ENCODE measurements at regions not wholly inside any gene's neighbourhood (a gene's known extent, or its start where the extent isn't known, plus 50 kb on each side); places are given as distances from the start of the nearest gene placed in this dataset.

DNA sequence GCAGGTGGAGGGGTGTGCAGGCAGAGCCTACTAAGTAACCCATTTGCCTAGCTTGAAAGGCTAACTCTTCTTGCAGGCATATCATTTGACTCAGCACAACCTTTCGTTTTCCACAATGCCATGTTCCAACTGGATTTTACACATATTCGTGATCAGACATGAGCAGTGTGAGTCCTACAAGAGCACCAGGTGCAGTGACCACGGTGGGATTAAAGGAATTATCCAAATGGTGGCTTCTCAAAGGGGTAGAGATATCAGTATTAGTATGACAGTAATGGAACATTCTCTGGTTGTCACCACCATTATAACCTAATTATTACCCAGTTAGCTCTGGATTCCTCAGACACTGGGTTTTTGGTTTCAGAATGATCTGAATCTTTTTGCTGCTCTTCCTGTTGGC, 323.5 kb downstream of the LMO4 start:
- Histone ChIP-seq H3K4me3 (ENCODE audit: low read length) (no peak overlapping the region), H3K27me3 (ENCODE audit: control insufficient read depth in 1 of 2, insufficient read depth in 2 of 2, low read length in 2 of 2) (no peaks in the 10 kb centered on the region), H3K4me1 (ENCODE audit: insufficient read depth, low read length) (no peaks in the 10 kb centered on the region), H3K9me3 (ENCODE audit: control insufficient read depth in 1 of 2, insufficient read depth in 1 of 2, low read length in 2 of 2) (no peaks in the 10 kb centered on the region), H3K27ac (ENCODE audit: low read depth in 1 of 2, low read length in 2 of 2) (no peak overlapping the region), H3K36me3 (ENCODE audit: insufficient read depth, low read length) (no peaks in the 10 kb centered on the region)
- ATAC-seq (ENCODE audit: poor library complexity), result no peak
- no peak for DNase-seq
- Mint-ChIP-seq H3K4me1 (ENCODE audit: low read depth) (no peaks in the 10 kb centered on the region), H3K36me3 (ENCODE audit: low read depth) (no peaks in the 10 kb centered on the region), H3K4me3 (no peak overlapping the region), H3K9me3 (no peaks in the 10 kb centered on the region), H3K27me3 (no peaks in the 10 kb centered on the region), H3K27ac (no peak overlapping the region)
- ChIA-PET POLR2A (no interaction called here), CTCF (no interaction called here)
- TF ChIP-seq, protein P1, sequence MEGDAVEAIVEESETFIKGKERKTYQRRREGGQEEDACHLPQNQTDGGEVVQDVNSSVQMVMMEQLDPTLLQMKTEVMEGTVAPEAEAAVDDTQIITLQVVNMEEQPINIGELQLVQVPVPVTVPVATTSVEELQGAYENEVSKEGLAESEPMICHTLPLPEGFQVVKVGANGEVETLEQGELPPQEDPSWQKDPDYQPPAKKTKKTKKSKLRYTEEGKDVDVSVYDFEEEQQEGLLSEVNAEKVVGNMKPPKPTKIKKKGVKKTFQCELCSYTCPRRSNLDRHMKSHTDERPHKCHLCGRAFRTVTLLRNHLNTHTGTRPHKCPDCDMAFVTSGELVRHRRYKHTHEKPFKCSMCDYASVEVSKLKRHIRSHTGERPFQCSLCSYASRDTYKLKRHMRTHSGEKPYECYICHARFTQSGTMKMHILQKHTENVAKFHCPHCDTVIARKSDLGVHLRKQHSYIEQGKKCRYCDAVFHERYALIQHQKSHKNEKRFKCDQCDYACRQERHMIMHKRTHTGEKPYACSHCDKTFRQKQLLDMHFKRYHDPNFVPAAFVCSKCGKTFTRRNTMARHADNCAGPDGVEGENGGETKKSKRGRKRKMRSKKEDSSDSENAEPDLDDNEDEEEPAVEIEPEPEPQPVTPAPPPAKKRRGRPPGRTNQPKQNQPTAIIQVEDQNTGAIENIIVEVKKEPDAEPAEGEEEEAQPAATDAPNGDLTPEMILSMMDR (IDR thresholded peaks at IDR 0.05), result no peak
- intact Hi-C loops (cut with DNase I, micrococcal nuclease), result no loop called here

DNA sequence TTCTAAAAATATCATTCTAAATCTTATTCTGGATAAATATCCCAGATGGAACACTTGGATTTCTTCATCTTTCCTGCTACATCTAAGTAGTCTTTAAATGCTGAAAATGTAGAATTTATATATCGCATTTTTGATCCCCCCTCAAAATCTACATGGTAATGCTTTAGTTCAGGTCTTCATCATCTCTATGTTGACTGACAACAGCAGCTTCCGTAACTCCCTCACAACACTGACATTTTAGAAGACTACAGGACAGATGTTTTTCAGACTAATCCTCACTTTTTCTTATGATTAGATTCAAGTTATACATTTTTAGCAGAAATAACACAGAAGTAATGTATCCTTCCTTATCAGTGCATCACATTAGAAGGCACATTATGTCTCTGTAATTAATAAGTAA, 336.5 kb downstream of the LMO4 start:
- Histone ChIP-seq H3K4me3 (ENCODE audit: low read length) (no peak overlapping the region), H3K36me3 (ENCODE audit: insufficient read depth, low read length) (no peaks in the 10 kb centered on the region), H3K27me3 (ENCODE audit: control insufficient read depth in 1 of 2, insufficient read depth in 2 of 2, low read length in 2 of 2) (peaks cover 0 to 3% of the 10 kb centered on the region in 2 experiments), H3K27ac (ENCODE audit: low read depth in 1 of 2, low read length in 2 of 2) (no peak overlapping the region), H3K9me3 (ENCODE audit: control insufficient read depth in 1 of 2, insufficient read depth in 1 of 2, low read length in 2 of 2) (peaks cover 0 to 4% of the 10 kb centered on the region in 2 experiments), H3K4me1 (ENCODE audit: insufficient read depth, low read length) (no peaks in the 10 kb centered on the region)
- Mint-ChIP-seq H3K27me3 (peaks cover 5% of the 10 kb centered on the region), H3K27ac (no peak overlapping the region), H3K36me3 (ENCODE audit: low read depth) (no peaks in the 10 kb centered on the region), H3K4me3 (no peak overlapping the region), H3K9me3 (peaks cover 4% of the 10 kb centered on the region), H3K4me1 (ENCODE audit: low read depth) (no peaks in the 10 kb centered on the region)
- ChIA-PET CTCF (no interaction called here), POLR2A (no interaction called here)
- TF ChIP-seq, protein P1 (IDR thresholded peaks at IDR 0.05), result no peak
- intact Hi-C loops (cut with DNase I, micrococcal nuclease), result no loop called here
- ATAC-seq (ENCODE audit: poor library complexity) (no peak), DNase-seq (no peak)

DNA sequence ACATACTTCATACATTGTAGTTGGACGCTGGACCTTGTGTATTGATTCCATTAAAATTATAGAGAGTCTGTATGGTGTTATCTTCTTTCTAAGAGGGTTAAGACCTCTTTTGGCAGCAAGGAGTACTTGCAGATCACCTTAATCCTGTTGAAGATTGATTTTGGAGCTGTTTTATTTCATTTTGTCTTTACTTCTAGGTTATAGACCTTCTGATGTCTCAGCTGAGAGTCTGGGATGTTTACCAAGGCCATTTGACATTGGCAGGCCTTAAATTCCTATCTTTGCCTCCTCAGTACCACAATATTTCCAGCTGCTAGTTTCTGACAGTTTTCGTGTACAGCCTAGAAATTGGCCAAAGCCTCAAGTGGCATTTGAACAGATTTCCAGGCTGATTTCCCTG, 338.0 kb downstream of the LMO4 start:
- no peak overlapping the region for H3K4me3 Mint-ChIP-seq
- DNase-seq, result no peak
- POLR2A ChIA-PET, result no interaction called here
- ATAC-seq (ENCODE audit: poor library complexity), result no peak
- no peaks in the 10 kb centered on the region for H3K4me1 Mint-ChIP-seq (ENCODE audit: low read depth)
- H3K4me3 ChIP-seq (ENCODE audit: low read length), result no peak overlapping the region
- H3K27ac Mint-ChIP-seq, result no peak overlapping the region
- no peaks in the 10 kb centered on the region for H3K4me1 ChIP-seq (ENCODE audit: insufficient read depth, low read length)
- peaks cover 0 to 3% of the 10 kb centered on the region in 2 experiments for H3K27me3 ChIP-seq (ENCODE audit: control insufficient read depth in 1 of 2, insufficient read depth in 2 of 2, low read length in 2 of 2)
- H3K9me3 ChIP-seq (ENCODE audit: control insufficient read depth in 1 of 2, insufficient read depth in 1 of 2, low read length in 2 of 2), result no peaks in the 10 kb centered on the region
- H3K27ac ChIP-seq (ENCODE audit: low read depth in 1 of 2, low read length in 2 of 2), result no peak overlapping the region
- CTCF ChIA-PET, result no interaction called here
- H3K36me3 ChIP-seq (ENCODE audit: insufficient read depth, low read length), result no peaks in the 10 kb centered on the region
- intact Hi-C loops (cut with DNase I, micrococcal nuclease), result no loop called here
- TF ChIP-seq, protein P1 (IDR thresholded peaks at IDR 0.05), result no peak
- no peaks in the 10 kb centered on the region for H3K36me3 Mint-ChIP-seq (ENCODE audit: low read depth)
- no peaks in the 10 kb centered on the region for H3K9me3 Mint-ChIP-seq
- H3K27me3 Mint-ChIP-seq, result peaks cover 5% of the 10 kb centered on the region

Measured in CD4-positive, alpha-beta T cell (primary cell).